Activated CD8-positive, alpha-beta T cell treated with anti-CD3 and anti-CD28 coated beads for 36 hours (primary cell): ENCODE measurements at regions not wholly inside any gene's neighbourhood (a gene's known extent, or its start where the extent isn't known, plus 50 kb on each side); places are given as distances from the start of the nearest gene placed in this dataset.

ENCODE experiments used
- ATAC-seq: fragments of 200-7000 bp; cut with Tn5 transposase; one replicate; pipeline ENCODE4 v1.10.0; 2021; ENCODE audit warnings: mild to moderate bottlenecking, moderate library complexity
- CTCF ChIA-PET: fragments of 350-600 bp; sonication (Branson Sonifier 250); formaldehyde crosslinking; loops from one replicate; lab custom pipeline; 2021; ENCODE audit warnings: antibody characterized with exemption; lab: Charles Lee
- POLR2A ChIA-PET: fragments of 350-600 bp; sonication (Branson Sonifier 250); formaldehyde crosslinking; loops from one replicate; lab custom pipeline; 2021; ENCODE audit warnings: antibody characterized with exemption; lab: Charles Lee
- DNase-seq: peaks from one replicate; pipeline ENCODE4 v3.0.0-alpha.2; 2020
- H3K27ac Mint-ChIP-seq: one replicate; pipeline ENCODE4 v1.8.0; 2021; ENCODE audit warnings: mild to moderate bottlenecking, mixed read lengths
- H3K27me3 Mint-ChIP-seq: one replicate; pipeline ENCODE4 v1.8.0; 2021; ENCODE audit warnings: mixed read lengths
- H3K36me3 Mint-ChIP-seq: one replicate; pipeline ENCODE4 v1.8.0; 2021; ENCODE audit warnings: low read depth, mixed read lengths
- H3K4me1 Mint-ChIP-seq: one replicate; pipeline ENCODE4 v1.8.0; 2021; ENCODE audit warnings: low read depth, mixed read lengths
- H3K4me3 Mint-ChIP-seq: one replicate; pipeline ENCODE4 v1.8.0; 2021; ENCODE audit warnings: mild to moderate bottlenecking, moderate library complexity, mixed read lengths
- H3K9me3 Mint-ChIP-seq: one replicate; pipeline ENCODE4 v1.8.0; 2021; ENCODE audit warnings: mixed read lengths
- CTCF ChIP-seq: fragments of 200-600 bp; IDR thresholded peaks from one replicate; pipeline ENCODE4 v1.8.0; 2022; ENCODE audit warnings: antibody characterized with exemption, mild to moderate bottlenecking
- intact Hi-C: fragments of 100-400 bp; cut with micrococcal nuclease; formaldehyde crosslinking; loops from one replicate; pipeline ENCODE4 v1.10.0; 2022

GRCh38 chrX:69395306-69395705 is 108.8 kb upstream of the NALF2 start:
- ChIA-PET POLR2A (no interaction called here), CTCF (no interaction called here)
- intact Hi-C loops: no loop called here
- Mint-ChIP-seq H3K36me3 (no peaks in the 10 kb centered on the region), H3K4me3 (no peak overlapping the region), H3K27me3 (no peaks in the 10 kb centered on the region), H3K27ac (no peak overlapping the region), H3K4me1 (no peaks in the 10 kb centered on the region), H3K9me3 (no peaks in the 10 kb centered on the region)
- ATAC-seq (no peak), DNase-seq (no peak)
- no peak for TF ChIP-seq CTCF

- Mint-ChIP-seq H3K27me3 (peaks cover 2% of the 10 kb centered on the region), H3K36me3 (no peaks in the 10 kb centered on the region), H3K27ac (no peak overlapping the region), H3K4me1 (no peaks in the 10 kb centered on the region), H3K4me3 (no peak overlapping the region), H3K9me3 (no peaks in the 10 kb centered on the region)
- ATAC-seq (no peak), DNase-seq (no peak)
- TF ChIP-seq CTCF: no peak
- ChIA-PET CTCF (no interaction called here), POLR2A (no interaction called here)
- intact Hi-C loops: no loop called here
Observed at GRCh38 chrX:69389101-69389501, 115.0 kb upstream of the NALF2 start.

- intact Hi-C loops: no loop called here
- no peak for TF ChIP-seq CTCF
- ChIA-PET POLR2A (no interaction called here), CTCF (no interaction called here)
- DNase-seq: no peak
- ATAC-seq: no peak
- H3K36me3 Mint-ChIP-seq: no peaks in the 10 kb centered on the region
- no peaks in the 10 kb centered on the region for H3K9me3 Mint-ChIP-seq
- H3K4me1 Mint-ChIP-seq: no peaks in the 10 kb centered on the region
- H3K4me3 Mint-ChIP-seq: no peak overlapping the region
- peaks cover 2% of the 10 kb centered on the region for H3K27me3 Mint-ChIP-seq
- no peak overlapping the region for H3K27ac Mint-ChIP-seq
Observed at GRCh38 chrX:69388526-69388925, 115.6 kb upstream of the NALF2 start.

GRCh38 chrX:69387567-69388487 is 116.3 kb upstream of the NALF2 start:
- ATAC-seq (peak; percentile 55), DNase-seq (peak; percentile 51)
- Mint-ChIP-seq H3K36me3 (no peaks in the 10 kb centered on the region), H3K9me3 (no peaks in the 10 kb centered on the region), H3K4me3 (no peak overlapping the region), H3K27me3 (peaks cover 2% of the 10 kb centered on the region), H3K27ac (no peak overlapping the region), H3K4me1 (no peaks in the 10 kb centered on the region)
- peak; percentile 64 for TF ChIP-seq CTCF
- POLR2A ChIA-PET: no interaction called here
- intact Hi-C loops: no loop called here
- CTCF ChIA-PET: interaction anchor here (1.0 to 1.3 kb wide), 3 partner anchors 13 to 654 kb away, joined by 3 to 6 read pairs (median 4); no protein-coding TSS in a partner anchor

GRCh38 chrX:69386681-69387080 is 117.4 kb upstream of the NALF2 start:
- no peaks in the 10 kb centered on the region for H3K36me3 Mint-ChIP-seq
- POLR2A ChIA-PET: no interaction called here

More at GRCh38 chrX:69386681-69387080, 117.4 kb upstream of the NALF2 start:
- peaks cover 2% of the 10 kb centered on the region for H3K27me3 Mint-ChIP-seq
- no peak for ATAC-seq
- no peak for DNase-seq
- intact Hi-C loops: no loop called here
- no peaks in the 10 kb centered on the region for H3K4me1 Mint-ChIP-seq
- CTCF ChIA-PET: interaction anchor here (0.8 to 1.3 kb wide), 4 partner anchors 12 to 1190 kb away, joined by 3 to 6 read pairs (median 4); no protein-coding TSS in a partner anchor
- no peak for TF ChIP-seq CTCF
- no peak overlapping the region for H3K4me3 Mint-ChIP-seq
- H3K27ac Mint-ChIP-seq: no peak overlapping the region
- H3K9me3 Mint-ChIP-seq: no peaks in the 10 kb centered on the region
